ENCODE measurements at regions not wholly inside any gene's neighbourhood (a gene's known extent, or its start where the extent isn't known, plus 50 kb on each side); places are given as distances from the start of the nearest gene placed in this dataset.

DNA sequence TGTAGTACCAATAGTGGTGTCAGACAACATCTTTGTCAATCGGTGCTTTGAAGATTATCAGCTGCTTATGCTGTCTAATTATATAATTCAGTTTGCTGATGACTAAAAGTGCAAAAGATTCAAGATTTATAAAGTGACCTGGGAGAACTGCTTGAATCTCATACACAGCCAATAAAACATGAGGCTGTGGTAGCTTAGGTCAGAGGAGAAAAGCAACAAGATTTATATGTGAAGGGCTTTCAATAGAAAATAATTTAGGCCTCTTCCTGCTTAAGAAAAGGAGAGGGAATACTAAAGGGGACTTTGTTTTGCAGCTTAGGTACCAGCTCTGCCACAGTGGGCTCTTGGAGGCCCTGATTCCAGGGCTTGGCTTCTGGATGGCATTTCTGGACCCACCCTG lies 111.0 kb upstream of the MAD2L1 start:
- 100% methylated on average over 1 of the region's 1 CpG for WGBS
- Histone ChIP-seq H3K9me3 (ENCODE audit: control insufficient read depth in 2 of 2, insufficient read depth in 1 of 2, low read length in 1 of 2) (no peaks in the 10 kb centered on the region), H3K27me3 (ENCODE audit: control insufficient read depth in 2 of 2, insufficient read depth in 1 of 2, low read length in 1 of 2) (no peaks in the 10 kb centered on the region), H3K4me3 (ENCODE audit: low read length in 2 of 2) (no peak overlapping the region), H3K27ac (ENCODE audit: low read depth in 1 of 2, low read length in 1 of 2) (no peak overlapping the region), H3K4me1 (ENCODE audit: control insufficient read depth in 2 of 2, insufficient read depth in 2 of 2, low read length in 2 of 2) (no peaks in the 10 kb centered on the region), H3K36me3 (ENCODE audit: control insufficient read depth in 2 of 2, insufficient read depth in 2 of 2, low read length in 1 of 2) (no peaks in the 10 kb centered on the region)
- DNase-seq (ENCODE audit: low read depth in 6 of 9, low spot score in 9 of 9) = no peak

DNA sequence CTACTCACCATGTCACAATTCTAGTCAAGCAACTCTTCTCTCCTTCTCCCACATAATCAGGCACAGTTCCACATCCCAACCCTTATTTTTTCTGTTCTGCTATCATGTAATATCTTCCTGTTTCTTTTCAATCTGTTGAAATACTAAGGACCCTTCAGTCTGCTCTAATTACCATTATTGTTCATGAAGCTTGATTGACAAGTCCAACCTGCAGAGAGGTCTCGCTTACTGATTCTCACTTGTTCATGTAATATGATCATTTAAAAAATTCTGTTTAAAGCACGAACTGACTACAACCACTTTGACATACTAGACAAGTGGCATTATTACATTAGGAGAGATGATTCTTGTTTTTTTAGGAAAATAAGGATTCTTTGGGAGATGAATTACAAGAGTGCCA lies 108.6 kb upstream of the MAD2L1 start:
- Histone ChIP-seq H3K9me3 (ENCODE audit: control insufficient read depth in 2 of 2, insufficient read depth in 1 of 2, low read length in 1 of 2) (no peaks in the 10 kb centered on the region), H3K27ac (ENCODE audit: low read depth in 1 of 2, low read length in 1 of 2) (no peak overlapping the region), H3K27me3 (ENCODE audit: control insufficient read depth in 2 of 2, insufficient read depth in 1 of 2, low read length in 1 of 2) (no peaks in the 10 kb centered on the region), H3K4me1 (ENCODE audit: control insufficient read depth in 2 of 2, insufficient read depth in 2 of 2, low read length in 2 of 2) (no peaks in the 10 kb centered on the region), H3K4me3 (ENCODE audit: low read length in 2 of 2) (no peak overlapping the region), H3K36me3 (ENCODE audit: control insufficient read depth in 2 of 2, insufficient read depth in 2 of 2, low read length in 1 of 2) (no peaks in the 10 kb centered on the region)
- 86% methylated on average over 2 of the region's 2 CpGs for whole genome bisulfite sequencing
- no peak for DNase-seq (ENCODE audit: low read depth in 6 of 9, low spot score in 9 of 9)

DNA sequence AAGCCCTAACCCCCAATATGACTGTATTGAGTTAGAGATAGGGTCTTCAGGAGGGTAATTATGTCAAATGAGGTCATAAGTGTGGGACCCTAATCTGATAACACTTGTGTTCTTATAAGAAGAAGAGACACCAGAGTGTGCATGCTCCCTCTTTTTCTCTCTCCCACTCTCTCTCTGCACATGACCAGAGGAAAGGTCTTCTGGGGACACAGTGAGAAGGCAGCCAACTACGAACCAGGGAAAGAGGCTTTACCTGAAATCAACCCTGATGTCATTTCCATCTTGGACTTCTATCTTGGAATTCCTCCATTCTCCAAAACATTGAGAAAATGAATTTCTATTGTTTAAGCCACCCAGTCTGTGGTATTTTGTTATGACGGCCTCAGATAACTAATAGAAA lies 97.2 kb upstream of the MAD2L1 start:
- DNase-seq (ENCODE audit: low read depth in 6 of 9, low spot score in 9 of 9) = no peak
- Histone ChIP-seq H3K27ac (ENCODE audit: low read depth in 1 of 2, low read length in 1 of 2) (no peak overlapping the region), H3K36me3 (ENCODE audit: control insufficient read depth in 2 of 2, insufficient read depth in 2 of 2, low read length in 1 of 2) (no peaks in the 10 kb centered on the region), H3K4me3 (ENCODE audit: low read length in 2 of 2) (no peak overlapping the region), H3K27me3 (ENCODE audit: control insufficient read depth in 2 of 2, insufficient read depth in 1 of 2, low read length in 1 of 2) (no peaks in the 10 kb centered on the region), H3K9me3 (ENCODE audit: control insufficient read depth in 2 of 2, insufficient read depth in 1 of 2, low read length in 1 of 2) (no peaks in the 10 kb centered on the region), H3K4me1 (ENCODE audit: control insufficient read depth in 2 of 2, insufficient read depth in 2 of 2, low read length in 2 of 2) (no peaks in the 10 kb centered on the region)
- 94% methylated on average over 2 of the region's 2 CpGs for WGBS

DNA sequence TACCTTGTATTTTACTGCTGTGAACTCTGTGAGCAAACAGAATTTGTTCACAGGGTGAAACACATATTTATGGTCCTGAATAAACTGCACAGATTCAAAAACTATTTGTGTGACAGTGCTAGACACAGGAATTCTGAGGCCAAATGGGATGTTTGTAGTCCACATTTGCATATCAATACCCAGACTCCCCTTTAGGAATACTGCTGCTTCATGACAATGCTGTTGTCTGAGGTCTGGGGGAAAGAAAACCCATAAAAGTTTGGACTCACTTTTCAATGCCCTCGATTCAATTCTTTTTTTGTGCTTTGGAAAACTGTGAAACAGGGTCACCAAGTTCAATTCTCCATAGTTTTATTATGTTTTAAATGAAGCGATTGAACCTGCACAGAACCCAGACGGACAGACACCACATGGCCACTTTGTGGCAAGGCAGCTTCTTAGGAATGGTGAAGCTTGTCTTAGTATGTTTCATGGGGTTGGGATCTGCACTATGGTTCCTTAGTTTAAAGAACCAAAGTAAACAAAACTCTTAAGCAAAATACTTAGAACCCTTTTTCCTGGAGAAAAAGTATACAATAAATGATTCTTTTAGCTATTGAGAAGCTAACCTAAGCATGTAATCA lies 92.3 kb upstream of the MAD2L1 start:
- no peaks in the 10 kb centered on the region for H3K4me1 ChIP-seq (ENCODE audit: control insufficient read depth in 2 of 2, insufficient read depth in 2 of 2, low read length in 2 of 2)
- no peaks in the 10 kb centered on the region for H3K36me3 ChIP-seq (ENCODE audit: control insufficient read depth in 2 of 2, insufficient read depth in 2 of 2, low read length in 1 of 2)
- no peaks in the 10 kb centered on the region for H3K27me3 ChIP-seq (ENCODE audit: control insufficient read depth in 2 of 2, insufficient read depth in 1 of 2, low read length in 1 of 2)
- 91% methylated on average over 3 of the region's 3 CpGs for WGBS
- no peaks in the 10 kb centered on the region for H3K9me3 ChIP-seq (ENCODE audit: control insufficient read depth in 2 of 2, insufficient read depth in 1 of 2, low read length in 1 of 2)
- no peak overlapping the region for H3K4me3 ChIP-seq (ENCODE audit: low read length in 2 of 2)
- no peak for DNase-seq (ENCODE audit: low read depth in 6 of 9, low spot score in 9 of 9)
- H3K27ac ChIP-seq (ENCODE audit: low read depth in 1 of 2, low read length in 1 of 2) = no peak overlapping the region

DNA sequence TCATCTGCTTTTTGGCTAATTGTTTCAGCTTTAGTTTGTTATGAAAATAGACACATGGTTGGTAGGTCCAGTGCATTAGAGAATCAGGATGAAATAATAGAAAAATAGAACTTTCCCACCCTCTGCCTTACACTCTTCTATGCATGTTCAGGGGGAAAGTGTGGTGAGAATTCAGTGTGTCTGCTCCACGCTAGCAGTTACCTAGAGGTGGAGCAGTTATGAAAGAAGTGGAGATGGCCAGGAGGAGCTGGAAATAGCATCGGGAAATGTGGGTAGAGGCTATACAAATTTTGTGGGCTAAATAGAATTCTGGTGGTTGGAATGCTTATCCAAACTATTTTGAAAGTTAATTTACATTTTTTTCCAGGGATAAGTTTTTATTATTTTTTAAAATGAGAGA lies 91.4 kb upstream of the MAD2L1 start:
- 84% methylated on average over 2 of the region's 2 CpGs for WGBS
- no peak overlapping the region for H3K4me3 ChIP-seq (ENCODE audit: low read length in 2 of 2)
- no peak overlapping the region for H3K27ac ChIP-seq (ENCODE audit: low read depth in 1 of 2, low read length in 1 of 2)
- H3K9me3 ChIP-seq (ENCODE audit: control insufficient read depth in 2 of 2, insufficient read depth in 1 of 2, low read length in 1 of 2) = no peaks in the 10 kb centered on the region
- no peaks in the 10 kb centered on the region for H3K4me1 ChIP-seq (ENCODE audit: control insufficient read depth in 2 of 2, insufficient read depth in 2 of 2, low read length in 2 of 2)
- H3K27me3 ChIP-seq (ENCODE audit: control insufficient read depth in 2 of 2, insufficient read depth in 1 of 2, low read length in 1 of 2) = no peaks in the 10 kb centered on the region
- H3K36me3 ChIP-seq (ENCODE audit: control insufficient read depth in 2 of 2, insufficient read depth in 2 of 2, low read length in 1 of 2) = no peaks in the 10 kb centered on the region
- DNase-seq (ENCODE audit: low read depth in 6 of 9, low spot score in 9 of 9) = no peak

DNA sequence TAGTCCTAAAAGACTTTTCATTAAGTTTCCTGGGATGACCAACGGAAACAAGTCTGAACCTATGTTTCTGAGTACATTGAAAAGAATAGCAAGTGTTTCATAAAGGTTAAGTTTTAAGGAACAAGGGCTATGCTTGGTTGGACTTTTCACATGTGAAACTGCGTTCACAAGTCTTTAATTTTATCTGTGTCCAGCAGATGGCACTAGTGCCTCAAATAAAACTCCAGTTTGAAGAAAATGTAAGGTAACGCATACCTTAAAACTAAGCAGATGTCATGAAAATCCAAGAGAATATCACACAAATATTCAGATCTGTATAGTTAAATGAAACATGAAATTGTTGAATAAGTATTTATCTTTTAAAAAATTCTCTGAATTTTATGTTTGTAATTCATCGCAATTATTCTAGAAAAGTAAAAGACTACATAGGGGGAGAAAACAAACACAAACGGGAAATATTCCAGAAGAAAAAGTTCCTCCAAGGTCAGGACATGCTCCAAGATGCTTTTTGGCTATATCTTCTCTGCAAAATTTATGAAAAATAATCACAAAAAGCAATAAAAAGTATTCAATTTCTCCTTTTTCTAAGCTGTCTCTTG lies 89.6 kb upstream of the MAD2L1 start:
- H3K36me3 ChIP-seq (ENCODE audit: control insufficient read depth in 2 of 2, insufficient read depth in 2 of 2, low read length in 1 of 2) = no peaks in the 10 kb centered on the region
- no peak overlapping the region for H3K27ac ChIP-seq (ENCODE audit: low read depth in 1 of 2, low read length in 1 of 2)
- WGBS = 39% methylated on average over 5 of the region's 5 CpGs
- no peak overlapping the region for H3K4me3 ChIP-seq (ENCODE audit: low read length in 2 of 2)
- no peaks in the 10 kb centered on the region for H3K9me3 ChIP-seq (ENCODE audit: control insufficient read depth in 2 of 2, insufficient read depth in 1 of 2, low read length in 1 of 2)
- DNase-seq (ENCODE audit: low read depth in 6 of 9, low spot score in 9 of 9) = peak; percentile 29 to 79 (median 53)
- no peaks in the 10 kb centered on the region for H3K27me3 ChIP-seq (ENCODE audit: control insufficient read depth in 2 of 2, insufficient read depth in 1 of 2, low read length in 1 of 2)
- no peaks in the 10 kb centered on the region for H3K4me1 ChIP-seq (ENCODE audit: control insufficient read depth in 2 of 2, insufficient read depth in 2 of 2, low read length in 2 of 2)

DNA sequence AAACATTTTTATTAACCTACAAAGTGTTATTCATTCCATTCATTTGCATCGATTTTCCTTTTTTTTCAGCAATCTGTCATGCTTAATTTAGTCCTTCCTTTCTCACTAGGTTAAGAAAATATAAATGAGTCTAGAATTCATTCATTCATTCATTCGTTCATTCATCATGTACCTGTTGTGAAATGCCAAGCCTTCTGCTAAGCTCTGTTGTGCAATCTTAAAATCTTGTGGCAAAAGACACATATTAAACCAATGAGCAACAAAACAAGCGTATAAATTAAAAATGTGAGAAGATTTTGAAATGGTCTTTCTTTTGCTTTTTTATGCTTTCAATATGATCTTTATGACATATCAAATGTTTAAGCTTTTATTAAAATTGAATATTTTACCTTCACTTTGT lies 88.6 kb upstream of the MAD2L1 start:
- Histone ChIP-seq H3K27me3 (ENCODE audit: control insufficient read depth in 2 of 2, insufficient read depth in 1 of 2, low read length in 1 of 2) (no peaks in the 10 kb centered on the region), H3K4me3 (ENCODE audit: low read length in 2 of 2) (no peak overlapping the region), H3K9me3 (ENCODE audit: control insufficient read depth in 2 of 2, insufficient read depth in 1 of 2, low read length in 1 of 2) (no peaks in the 10 kb centered on the region), H3K36me3 (ENCODE audit: control insufficient read depth in 2 of 2, insufficient read depth in 2 of 2, low read length in 1 of 2) (no peaks in the 10 kb centered on the region), H3K27ac (ENCODE audit: low read depth in 1 of 2, low read length in 1 of 2) (no peak overlapping the region), H3K4me1 (ENCODE audit: control insufficient read depth in 2 of 2, insufficient read depth in 2 of 2, low read length in 2 of 2) (no peaks in the 10 kb centered on the region)
- no peak for DNase-seq (ENCODE audit: low read depth in 6 of 9, low spot score in 9 of 9)
- WGBS = 84% methylated on average over 3 of the region's 3 CpGs

DNA sequence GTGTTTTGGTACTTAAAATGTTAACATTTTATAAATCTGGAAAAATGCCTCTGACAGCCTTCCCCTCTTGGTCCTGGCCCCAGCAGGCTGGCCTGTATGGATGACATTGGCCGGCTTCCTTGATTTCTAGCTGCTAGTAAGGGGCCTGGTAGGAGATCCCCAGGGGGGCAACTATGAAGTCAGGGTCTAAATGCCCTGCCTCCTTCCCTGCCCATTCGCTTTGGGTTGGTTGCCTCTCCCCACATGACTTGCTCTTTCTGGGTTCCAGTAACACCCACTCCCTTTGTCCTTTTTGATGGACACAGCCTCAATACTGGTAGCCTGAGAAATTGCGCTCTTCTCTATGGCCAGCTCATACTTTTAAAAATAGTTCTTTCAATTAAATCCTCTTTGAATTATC lies 78.0 kb upstream of the MAD2L1 start:
- WGBS = 95% methylated on average over 3 of the region's 3 CpGs
- no peaks in the 10 kb centered on the region for H3K36me3 ChIP-seq (ENCODE audit: control insufficient read depth in 2 of 2, insufficient read depth in 2 of 2, low read length in 1 of 2)
- no peaks in the 10 kb centered on the region for H3K9me3 ChIP-seq (ENCODE audit: control insufficient read depth in 2 of 2, insufficient read depth in 1 of 2, low read length in 1 of 2)
- no peaks in the 10 kb centered on the region for H3K4me1 ChIP-seq (ENCODE audit: control insufficient read depth in 2 of 2, insufficient read depth in 2 of 2, low read length in 2 of 2)
- no peaks in the 10 kb centered on the region for H3K27me3 ChIP-seq (ENCODE audit: control insufficient read depth in 2 of 2, insufficient read depth in 1 of 2, low read length in 1 of 2)
- no peak overlapping the region for H3K27ac ChIP-seq (ENCODE audit: low read depth in 1 of 2, low read length in 1 of 2)
- no peak for DNase-seq (ENCODE audit: low read depth in 6 of 9, low spot score in 9 of 9)
- no peak overlapping the region for H3K4me3 ChIP-seq (ENCODE audit: low read length in 2 of 2)

DNA sequence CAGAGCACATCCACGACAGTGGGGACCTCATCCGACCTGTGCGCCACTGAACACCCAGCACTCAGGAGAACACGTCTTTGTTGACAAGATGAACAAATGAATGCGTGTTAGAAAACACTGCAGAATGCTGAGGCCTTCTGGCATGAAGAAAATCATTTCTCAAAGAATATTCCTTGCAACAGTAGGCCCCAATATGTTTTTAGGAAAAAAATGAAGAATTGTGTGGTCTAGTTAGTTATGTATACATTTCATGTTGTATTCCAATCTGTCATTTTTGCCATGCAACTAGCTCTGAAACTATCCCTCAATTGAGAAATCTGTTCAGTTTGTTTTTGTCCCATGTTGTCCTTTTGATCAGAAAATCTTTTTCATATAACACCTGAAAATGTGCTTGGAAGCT lies 77.4 kb upstream of the MAD2L1 start:
- 84% methylated on average over 5 of the region's 5 CpGs for whole genome bisulfite sequencing

More for the DNA sequence above, 77.4 kb upstream of the MAD2L1 start:
- no peaks in the 10 kb centered on the region for H3K4me1 ChIP-seq (ENCODE audit: control insufficient read depth in 2 of 2, insufficient read depth in 2 of 2, low read length in 2 of 2)
- no peaks in the 10 kb centered on the region for H3K36me3 ChIP-seq (ENCODE audit: control insufficient read depth in 2 of 2, insufficient read depth in 2 of 2, low read length in 1 of 2)
- no peaks in the 10 kb centered on the region for H3K27me3 ChIP-seq (ENCODE audit: control insufficient read depth in 2 of 2, insufficient read depth in 1 of 2, low read length in 1 of 2)
- no peak for DNase-seq (ENCODE audit: low read depth in 6 of 9, low spot score in 9 of 9)
- no peak overlapping the region for H3K4me3 ChIP-seq (ENCODE audit: low read length in 2 of 2)
- H3K9me3 ChIP-seq (ENCODE audit: control insufficient read depth in 2 of 2, insufficient read depth in 1 of 2, low read length in 1 of 2) = no peaks in the 10 kb centered on the region
- no peak overlapping the region for H3K27ac ChIP-seq (ENCODE audit: low read depth in 1 of 2, low read length in 1 of 2)
